GF-D8 (cell line): ENCODE measurements at regions not wholly inside any gene's neighbourhood (a gene's known extent, or its start where the extent isn't known, plus 50 kb on each side); places are given as distances from the start of the nearest gene placed in this dataset.
"Not testable (repeated sequence)": the region's sequence is repeated elsewhere in the genome, so short reads cannot be mapped to it uniquely, and the experiment has no call there.

Experiments used
- DNase-seq: peaks from one replicate; lab custom pipeline; 2025; lab: John Stamatoyannopoulos, UW

- no peak for DNase-seq
Measured at GRCh38 chr14:58887931-58888330, 250.2 kb downstream of the DACT1 start.

- no peak for DNase-seq
Measured at GRCh38 chr14:58898655-58899316, 261.0 kb downstream of the DACT1 start.

- DNase-seq, result peak; percentile 15
Measured at GRCh38 chr14:58899317-58899713, 261.6 kb downstream of the DACT1 start.

- no peak for DNase-seq
Measured at GRCh38 chr14:58901826-58902225, 264.1 kb downstream of the DACT1 start.

- no peak for DNase-seq
Measured at GRCh38 chr14:58904776-58905175, 267.0 kb downstream of the DACT1 start.

- DNase-seq, result no peak
Measured at GRCh38 chr14:58907803-58908202, 270.0 kb downstream of the DACT1 start.

GRCh38 chr14:58912287-58912686 is 274.5 kb downstream of the DACT1 start:
- DNase-seq, result no peak

- no peak for DNase-seq
Measured at GRCh38 chr14:58912799-58913432, 275.2 kb downstream of the DACT1 start.

GRCh38 chr14:58914279-58914855 is 274.1 kb upstream of the DAAM1 start:
- no peak for DNase-seq

GRCh38 chr14:58915646-58916045 is 272.8 kb upstream of the DAAM1 start:
- no peak for DNase-seq

- no peak for DNase-seq
Measured at GRCh38 chr14:58918066-58918738, 270.3 kb upstream of the DAAM1 start.

- no peak for DNase-seq
Measured at GRCh38 chr14:58919217-58919616, 269.2 kb upstream of the DAAM1 start.

GRCh38 chr14:58920230-58920629 is 268.2 kb upstream of the DAAM1 start:
- DNase-seq, result no peak

- not testable (repeated sequence) for DNase-seq
Measured at GRCh38 chr14:58922201-58922940, 266.1 kb upstream of the DAAM1 start.

- no peak for DNase-seq
Measured at GRCh38 chr14:58923751-58924405, 264.6 kb upstream of the DAAM1 start.

GRCh38 chr14:58941629-58942028 is 246.8 kb upstream of the DAAM1 start:
- no peak for DNase-seq

- no peak for DNase-seq
Measured at GRCh38 chr14:58942516-58942915, 246.0 kb upstream of the DAAM1 start.

- DNase-seq, result no peak
Measured at GRCh38 chr14:58944343-58944967, 244.0 kb upstream of the DAAM1 start.

- DNase-seq, result no peak
Measured at GRCh38 chr14:58944968-58945356, 243.5 kb upstream of the DAAM1 start.

- no peak for DNase-seq
Measured at GRCh38 chr14:58946431-58946830, 242.0 kb upstream of the DAAM1 start.

- DNase-seq, result no peak
Measured at GRCh38 chr14:58947156-58947555, 241.3 kb upstream of the DAAM1 start.
